ENCODE measurements at regions not wholly inside any gene's neighbourhood (a gene's known extent, or its start where the extent isn't known, plus 50 kb on each side); places are given as distances from the start of the nearest gene placed in this dataset.

DNA sequence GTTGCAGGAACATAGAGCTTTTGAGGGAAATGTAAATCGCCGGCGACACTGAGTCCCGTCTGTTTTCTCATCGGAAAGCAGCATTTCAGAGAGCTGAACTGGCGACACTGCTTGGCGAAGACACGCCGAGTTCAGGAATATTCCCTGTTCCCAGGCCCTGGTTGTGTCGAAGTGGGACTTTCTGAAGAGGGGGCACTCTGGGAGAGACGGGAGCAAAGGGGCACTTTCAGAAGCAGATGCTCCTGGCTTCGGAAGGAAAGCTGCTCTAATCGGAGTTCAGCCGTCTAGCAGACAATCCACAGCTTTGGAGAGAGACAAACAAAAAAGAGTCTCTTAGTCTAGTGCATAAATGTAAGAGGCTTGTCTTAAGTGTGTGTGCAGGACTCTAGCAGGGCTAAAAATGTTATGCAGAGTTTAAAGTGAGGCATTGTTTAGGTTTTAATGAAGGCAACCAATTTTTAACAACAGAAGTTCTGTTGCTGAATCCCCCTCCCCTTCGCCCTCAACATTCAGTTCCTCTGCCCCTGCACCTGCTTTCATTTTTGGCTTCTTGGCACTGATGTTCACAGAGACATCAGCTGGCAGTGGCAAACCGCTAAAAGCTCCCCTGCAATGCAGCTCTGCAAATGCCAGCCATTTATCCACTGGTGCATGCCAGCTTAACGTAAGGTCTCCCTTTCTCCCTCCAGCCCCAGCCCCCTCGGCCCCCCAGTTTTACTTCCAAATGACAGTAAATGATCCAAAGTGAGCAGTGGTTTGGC, 289.5 kb upstream of the MPDZ start:
- no peak overlapping the region for H3K27ac ChIP-seq (ENCODE audit: low read depth, low read length)
- H3K4me1 ChIP-seq (ENCODE audit: control insufficient read depth in 2 of 2, insufficient read depth in 2 of 2, low read length in 2 of 2), result no peaks in the 10 kb centered on the region
- no peak overlapping the region for H3K27ac Mint-ChIP-seq
- no peaks in the 10 kb centered on the region for H3K36me3 ChIP-seq (ENCODE audit: control insufficient read depth in 2 of 3, insufficient read depth in 3 of 3, low read length in 3 of 3)
- H3K4me1 Mint-ChIP-seq, result peaks cover 0 to 12% (median 3%) of the 10 kb centered on the region in 7 donors
- DNase-seq (no peak), ATAC-seq (no peak)
- POLR2A ChIA-PET, result no interaction called here
- no peaks in the 10 kb centered on the region for H3K9me3 ChIP-seq (ENCODE audit: control insufficient read depth in 2 of 3, low read length in 3 of 3)
- H3K9me3 Mint-ChIP-seq, result peaks cover 0 to 4% (median 0%) of the 10 kb centered on the region in 11 donors
- no peaks in the 10 kb centered on the region for H3K36me3 Mint-ChIP-seq
- intact Hi-C loops (cut with micrococcal nuclease), result no loop called here
- H3K4me3 Mint-ChIP-seq, result peak overlapping the region in 8 of 10 donors; percentile 10 to 69 (median 49)
- peaks cover 0 to 16% (median 7%) of the 10 kb centered on the region in 5 donors for H3K27me3 Mint-ChIP-seq
- no peaks in the 10 kb centered on the region for H3K27me3 ChIP-seq (ENCODE audit: control insufficient read depth in 2 of 2, insufficient read depth in 2 of 2, low read length in 2 of 2)
- no peak overlapping the region for H3K4me3 ChIP-seq (ENCODE audit: low read length)
- CTCF ChIA-PET, result no interaction called here

DNA sequence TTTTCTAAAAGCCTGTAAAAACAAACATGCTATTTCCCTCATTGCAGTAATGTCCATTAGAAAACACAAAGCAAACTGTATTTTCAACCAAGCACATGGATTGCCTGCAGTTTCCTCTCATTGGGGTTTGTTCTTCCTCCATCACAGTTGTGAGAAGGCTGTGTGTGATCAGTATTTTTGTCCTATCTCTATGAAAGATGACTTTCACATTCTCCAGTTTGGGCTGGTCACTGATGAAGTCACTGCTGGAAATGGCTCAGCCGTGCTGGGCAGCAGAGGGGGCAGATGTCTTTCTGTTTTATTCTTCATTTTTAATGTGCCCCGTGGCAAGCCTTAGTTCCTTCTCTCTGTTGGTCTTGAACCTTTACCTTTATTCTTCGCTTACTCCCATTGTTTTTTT, 288.9 kb upstream of the MPDZ start:
- Histone ChIP-seq H3K4me3 (ENCODE audit: low read length) (no peak overlapping the region), H3K27ac (ENCODE audit: low read depth, low read length) (no peak overlapping the region), H3K27me3 (ENCODE audit: control insufficient read depth in 2 of 2, insufficient read depth in 2 of 2, low read length in 2 of 2) (no peaks in the 10 kb centered on the region), H3K4me1 (ENCODE audit: control insufficient read depth in 2 of 2, insufficient read depth in 2 of 2, low read length in 2 of 2) (no peaks in the 10 kb centered on the region), H3K36me3 (ENCODE audit: control insufficient read depth in 2 of 3, insufficient read depth in 3 of 3, low read length in 3 of 3) (no peaks in the 10 kb centered on the region), H3K9me3 (ENCODE audit: control insufficient read depth in 2 of 3, low read length in 3 of 3) (no peaks in the 10 kb centered on the region)
- H3K9me3 Mint-ChIP-seq, result peaks cover 0 to 7% (median 0%) of the 10 kb centered on the region in 11 donors
- peaks cover 0 to 12% (median 3%) of the 10 kb centered on the region in 7 donors for H3K4me1 Mint-ChIP-seq
- peak overlapping the region in 7 of 10 donors; percentile 10 to 69 (median 60) for H3K4me3 Mint-ChIP-seq
- ATAC-seq (no peak), DNase-seq (no peak)
- ChIA-PET CTCF (no interaction called here), POLR2A (no interaction called here)
- intact Hi-C loops (cut with micrococcal nuclease), result no loop called here
- H3K27ac Mint-ChIP-seq, result no peak overlapping the region
- peaks cover 0 to 16% (median 7%) of the 10 kb centered on the region in 5 donors for H3K27me3 Mint-ChIP-seq
- no peaks in the 10 kb centered on the region for H3K36me3 Mint-ChIP-seq

DNA sequence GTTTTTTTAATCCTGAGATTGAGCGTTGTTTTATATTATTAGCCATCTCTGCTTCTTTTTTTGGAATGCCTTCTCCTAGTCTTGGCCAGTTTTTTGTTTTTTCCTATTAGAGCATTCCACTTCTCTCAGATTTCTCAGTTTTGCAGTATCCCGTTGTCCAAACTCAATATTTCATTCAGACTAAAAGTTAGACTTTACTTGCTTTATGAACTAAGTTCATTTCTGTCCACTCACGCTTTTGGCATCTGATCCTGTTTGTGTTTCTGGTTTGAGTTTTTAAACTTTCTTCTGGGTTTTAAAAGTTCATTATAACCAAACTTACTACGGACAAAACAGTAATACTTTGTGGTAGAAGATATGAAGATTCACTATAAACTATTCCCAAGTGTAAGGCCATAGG, 288.3 kb upstream of the MPDZ start:
- peaks cover 0 to 16% (median 7%) of the 10 kb centered on the region in 5 donors for H3K27me3 Mint-ChIP-seq
- intact Hi-C loops (cut with micrococcal nuclease), result no loop called here
- no peaks in the 10 kb centered on the region for H3K4me1 ChIP-seq (ENCODE audit: control insufficient read depth in 2 of 2, insufficient read depth in 2 of 2, low read length in 2 of 2)

DNA sequence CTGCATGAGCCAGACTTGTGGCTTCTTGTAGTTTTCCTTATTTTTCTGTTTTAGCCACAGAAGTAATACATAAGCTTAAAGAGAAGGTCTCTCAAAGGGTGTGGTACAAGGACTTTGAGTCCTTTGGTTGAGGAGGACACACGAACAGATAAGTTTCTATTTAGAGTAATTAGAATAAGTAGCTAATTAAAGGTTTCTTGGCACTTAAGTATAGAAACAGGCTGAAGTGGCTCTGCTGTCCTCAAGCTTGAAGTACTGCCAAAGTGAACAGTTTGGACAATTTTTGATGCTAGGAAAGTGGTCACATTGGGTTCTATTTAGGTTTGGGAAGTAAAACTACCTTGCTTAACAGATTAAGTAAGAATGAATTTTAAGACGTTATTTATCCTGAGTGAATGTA, 278.3 kb upstream of the MPDZ start:
- intact Hi-C loops (cut with micrococcal nuclease), result no loop called here

More for the DNA sequence above, 288.3 kb upstream of the MPDZ start:
- POLR2A ChIA-PET, result no interaction called here
- Histone ChIP-seq H3K27ac (ENCODE audit: low read depth, low read length) (no peak overlapping the region), H3K4me3 (ENCODE audit: low read length) (no peak overlapping the region), H3K36me3 (ENCODE audit: control insufficient read depth in 2 of 3, insufficient read depth in 3 of 3, low read length in 3 of 3) (no peaks in the 10 kb centered on the region), H3K9me3 (ENCODE audit: control insufficient read depth in 2 of 3, low read length in 3 of 3) (no peaks in the 10 kb centered on the region), H3K27me3 (ENCODE audit: control insufficient read depth in 2 of 2, insufficient read depth in 2 of 2, low read length in 2 of 2) (no peaks in the 10 kb centered on the region)
- CTCF ChIA-PET, result no interaction called here
- Mint-ChIP-seq H3K9me3 (peaks cover 0 to 8% (median 0%) of the 10 kb centered on the region in 11 donors), H3K27ac (no peak overlapping the region), H3K36me3 (no peaks in the 10 kb centered on the region), H3K4me3 (no peak overlapping the region), H3K4me1 (peaks cover 0 to 12% (median 3%) of the 10 kb centered on the region in 7 donors)
- ATAC-seq, result no peak
- no peak for DNase-seq

DNA sequence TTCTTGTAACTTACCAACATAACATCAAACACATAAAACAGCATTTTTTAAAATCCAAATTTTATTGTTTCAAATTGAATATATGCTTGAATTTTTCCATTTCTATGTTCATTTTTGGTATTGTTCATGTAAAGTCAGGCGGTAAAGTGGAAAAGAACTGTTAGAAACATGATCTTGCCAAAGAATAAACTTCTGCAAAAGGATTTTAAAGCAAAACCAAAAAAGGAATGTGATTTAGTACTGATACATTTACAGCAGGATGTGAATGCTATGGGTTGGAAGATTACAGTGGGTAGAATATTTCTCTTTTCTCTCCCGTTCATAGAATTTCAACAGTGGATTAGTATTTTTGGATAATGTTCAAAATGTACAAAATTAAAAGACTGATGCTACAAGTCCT, 277.2 kb upstream of the MPDZ start:
- no peak for ATAC-seq
- Mint-ChIP-seq H3K27ac (no peak overlapping the region), H3K36me3 (no peaks in the 10 kb centered on the region), H3K4me1 (no peaks in the 10 kb centered on the region), H3K9me3 (peaks cover 0 to 20% (median 2%) of the 10 kb centered on the region in 11 donors), H3K27me3 (no peaks in the 10 kb centered on the region), H3K4me3 (no peak overlapping the region)
- H3K4me1 ChIP-seq (ENCODE audit: control insufficient read depth in 2 of 2, insufficient read depth in 2 of 2, low read length in 2 of 2), result no peaks in the 10 kb centered on the region
- H3K4me3 ChIP-seq (ENCODE audit: low read length), result no peak overlapping the region
- H3K9me3 ChIP-seq (ENCODE audit: control insufficient read depth in 2 of 3, low read length in 3 of 3), result no peaks in the 10 kb centered on the region
- ChIA-PET CTCF (no interaction called here), POLR2A (no interaction called here)
- H3K36me3 ChIP-seq (ENCODE audit: control insufficient read depth in 2 of 3, insufficient read depth in 3 of 3, low read length in 3 of 3), result no peaks in the 10 kb centered on the region
- no peak for DNase-seq
- no peaks in the 10 kb centered on the region for H3K27me3 ChIP-seq (ENCODE audit: control insufficient read depth in 2 of 2, insufficient read depth in 2 of 2, low read length in 2 of 2)
- intact Hi-C loops (cut with micrococcal nuclease), result no loop called here
- H3K27ac ChIP-seq (ENCODE audit: low read depth, low read length), result no peak overlapping the region

More for the DNA sequence above, 278.3 kb upstream of the MPDZ start:
- Mint-ChIP-seq H3K9me3 (peaks cover 0 to 20% (median 2%) of the 10 kb centered on the region in 11 donors), H3K4me1 (no peaks in the 10 kb centered on the region), H3K27me3 (no peaks in the 10 kb centered on the region), H3K27ac (no peak overlapping the region), H3K36me3 (no peaks in the 10 kb centered on the region), H3K4me3 (no peak overlapping the region)
- Histone ChIP-seq H3K27ac (ENCODE audit: low read depth, low read length) (no peak overlapping the region), H3K4me1 (ENCODE audit: control insufficient read depth in 2 of 2, insufficient read depth in 2 of 2, low read length in 2 of 2) (no peaks in the 10 kb centered on the region), H3K4me3 (ENCODE audit: low read length) (no peak overlapping the region), H3K36me3 (ENCODE audit: control insufficient read depth in 2 of 3, insufficient read depth in 3 of 3, low read length in 3 of 3) (no peaks in the 10 kb centered on the region), H3K27me3 (ENCODE audit: control insufficient read depth in 2 of 2, insufficient read depth in 2 of 2, low read length in 2 of 2) (no peaks in the 10 kb centered on the region), H3K9me3 (ENCODE audit: control insufficient read depth in 2 of 3, low read length in 3 of 3) (no peaks in the 10 kb centered on the region)
- DNase-seq, result no peak
- CTCF ChIA-PET, result no interaction called here
- POLR2A ChIA-PET, result interaction anchor here (0.7 kb wide), 1 partner anchor 78 kb away, joined by 3 read pairs; no protein-coding TSS in a partner anchor
- ATAC-seq, result no peak

DNA sequence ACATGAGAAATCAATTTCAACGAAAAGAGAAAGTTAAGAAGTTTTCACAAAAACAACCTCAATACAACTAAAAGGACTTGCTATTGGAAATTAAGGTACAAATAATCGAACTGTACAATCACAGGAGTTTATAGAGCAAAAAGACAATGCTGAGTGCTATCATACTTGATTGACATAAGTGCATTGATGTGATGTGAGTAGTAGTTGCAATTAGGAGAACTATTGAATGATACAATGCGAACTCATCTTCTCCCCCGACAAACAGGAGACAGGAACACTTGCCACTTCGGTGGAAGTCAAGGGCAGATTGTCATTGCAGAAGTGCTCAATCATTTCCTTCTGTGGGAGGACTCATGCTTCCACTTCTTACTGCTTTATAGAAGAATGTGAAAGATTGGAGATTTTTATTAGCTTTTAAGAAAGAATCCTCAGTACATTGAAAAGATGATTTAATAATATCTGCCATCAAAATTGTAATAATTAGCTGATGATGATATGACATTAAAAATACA, 276.6 kb upstream of the MPDZ start:
- POLR2A ChIA-PET, result no interaction called here
- H3K4me1 Mint-ChIP-seq, result no peaks in the 10 kb centered on the region
- H3K9me3 Mint-ChIP-seq, result peaks cover 0 to 25% (median 3%) of the 10 kb centered on the region in 11 donors
- intact Hi-C loops (cut with micrococcal nuclease), result no loop called here
- CTCF ChIA-PET, result no interaction called here
- H3K27me3 Mint-ChIP-seq, result no peaks in the 10 kb centered on the region
- H3K27ac Mint-ChIP-seq, result no peak overlapping the region
- H3K36me3 Mint-ChIP-seq, result no peaks in the 10 kb centered on the region
- Histone ChIP-seq H3K36me3 (ENCODE audit: control insufficient read depth in 2 of 3, insufficient read depth in 3 of 3, low read length in 3 of 3) (no peaks in the 10 kb centered on the region), H3K27me3 (ENCODE audit: control insufficient read depth in 2 of 2, insufficient read depth in 2 of 2, low read length in 2 of 2) (no peaks in the 10 kb centered on the region), H3K4me1 (ENCODE audit: control insufficient read depth in 2 of 2, insufficient read depth in 2 of 2, low read length in 2 of 2) (no peaks in the 10 kb centered on the region), H3K27ac (ENCODE audit: low read depth, low read length) (no peak overlapping the region), H3K4me3 (ENCODE audit: low read length) (no peak overlapping the region), H3K9me3 (ENCODE audit: control insufficient read depth in 2 of 3, low read length in 3 of 3) (no peaks in the 10 kb centered on the region)
- ATAC-seq (no peak), DNase-seq (no peak)
- H3K4me3 Mint-ChIP-seq, result no peak overlapping the region

DNA sequence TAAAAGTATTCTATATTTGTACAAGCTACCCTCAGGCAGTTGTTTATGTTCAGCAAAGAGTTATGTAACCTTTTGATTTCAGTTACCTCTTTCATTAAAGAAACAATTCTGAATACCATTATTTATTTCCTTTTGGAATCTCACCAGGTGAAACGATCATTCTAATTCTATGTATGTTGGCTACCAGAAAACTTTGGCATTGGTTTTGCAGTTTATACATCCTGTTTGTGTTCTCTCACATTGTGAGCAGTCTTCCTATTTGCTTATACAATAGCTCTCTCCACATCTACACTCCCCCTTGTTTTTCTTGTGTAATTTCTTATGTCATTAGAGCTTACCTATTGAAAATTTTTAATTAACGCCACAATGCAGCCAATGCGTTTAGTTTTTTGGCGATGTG, 276.0 kb upstream of the MPDZ start:
- intact Hi-C loops (cut with micrococcal nuclease), result no loop called here
- ChIA-PET POLR2A (no interaction called here), CTCF (no interaction called here)
- H3K4me1 Mint-ChIP-seq, result no peaks in the 10 kb centered on the region
- no peak overlapping the region for H3K4me3 ChIP-seq (ENCODE audit: low read length)
- H3K27ac ChIP-seq (ENCODE audit: low read depth, low read length), result no peak overlapping the region
- H3K36me3 ChIP-seq (ENCODE audit: control insufficient read depth in 2 of 3, insufficient read depth in 3 of 3, low read length in 3 of 3), result no peaks in the 10 kb centered on the region
- no peaks in the 10 kb centered on the region for H3K27me3 Mint-ChIP-seq
- no peaks in the 10 kb centered on the region for H3K9me3 ChIP-seq (ENCODE audit: control insufficient read depth in 2 of 3, low read length in 3 of 3)
- no peaks in the 10 kb centered on the region for H3K4me1 ChIP-seq (ENCODE audit: control insufficient read depth in 2 of 2, insufficient read depth in 2 of 2, low read length in 2 of 2)
- H3K27ac Mint-ChIP-seq, result no peak overlapping the region
- no peaks in the 10 kb centered on the region for H3K36me3 Mint-ChIP-seq
- DNase-seq (no peak), ATAC-seq (no peak)
- peaks cover 0 to 26% (median 5%) of the 10 kb centered on the region in 11 donors for H3K9me3 Mint-ChIP-seq
- H3K27me3 ChIP-seq (ENCODE audit: control insufficient read depth in 2 of 2, insufficient read depth in 2 of 2, low read length in 2 of 2), result no peaks in the 10 kb centered on the region
- H3K4me3 Mint-ChIP-seq, result no peak overlapping the region
